ENCODE measurements at regions not wholly inside any gene's neighbourhood (a gene's known extent, or its start where the extent isn't known, plus 50 kb on each side); places are given as distances from the start of the nearest gene placed in this dataset.

- no peak for DNase-seq (ENCODE audit: low read depth)
Observed at GRCh38 chr16:86800894-86801293, 222.5 kb downstream of the FOXL1 start.

- no peak for DNase-seq (ENCODE audit: low read depth)
Observed at GRCh38 chr16:86802013-86802412, 223.7 kb downstream of the FOXL1 start.

GRCh38 chr16:86805188-86805587 lies 226.8 kb downstream of the FOXL1 start:
- no peak for DNase-seq (ENCODE audit: low read depth)

GRCh38 chr16:86806181-86806837 lies 228.0 kb downstream of the FOXL1 start:
- no peak for DNase-seq (ENCODE audit: low read depth)

- DNase-seq (ENCODE audit: low read depth): no peak
Observed at GRCh38 chr16:86806838-86807351, 228.5 kb downstream of the FOXL1 start.

GRCh38 chr16:86808863-86809444 lies 230.6 kb downstream of the FOXL1 start:
- DNase-seq (ENCODE audit: low read depth): no peak

- DNase-seq (ENCODE audit: low read depth): no peak
Observed at GRCh38 chr16:86809458-86809955, 231.2 kb downstream of the FOXL1 start.

GRCh38 chr16:86810062-86810461 lies 231.7 kb downstream of the FOXL1 start:
- DNase-seq (ENCODE audit: low read depth): no peak

- no peak for DNase-seq (ENCODE audit: low read depth)
Observed at GRCh38 chr16:86812363-86812970, 234.1 kb downstream of the FOXL1 start.

- no peak for DNase-seq (ENCODE audit: low read depth)
Observed at GRCh38 chr16:86814256-86814655, 235.9 kb downstream of the FOXL1 start.

- no peak for DNase-seq (ENCODE audit: low read depth)
Observed at GRCh38 chr16:86816930-86817625, 238.7 kb downstream of the FOXL1 start.

GRCh38 chr16:86818671-86819532 lies 240.6 kb downstream of the FOXL1 start:
- DNase-seq (ENCODE audit: low read depth): no peak

GRCh38 chr16:86819533-86819892 lies 241.2 kb downstream of the FOXL1 start:
- DNase-seq (ENCODE audit: low read depth): no peak

GRCh38 chr16:86821895-86822294 lies 243.5 kb downstream of the FOXL1 start:
- DNase-seq (ENCODE audit: low read depth): no peak

GRCh38 chr16:86823125-86823524 lies 244.8 kb downstream of the FOXL1 start:
- no peak for DNase-seq (ENCODE audit: low read depth)

GRCh38 chr16:86823888-86824671 lies 245.7 kb downstream of the FOXL1 start:
- DNase-seq (ENCODE audit: low read depth): no peak

GRCh38 chr16:86824751-86825296 lies 246.5 kb downstream of the FOXL1 start:
- no peak for DNase-seq (ENCODE audit: low read depth)

GRCh38 chr16:86825631-86826030 lies 247.3 kb downstream of the FOXL1 start:
- DNase-seq (ENCODE audit: low read depth): no peak

GRCh38 chr16:86826941-86827340 lies 248.6 kb downstream of the FOXL1 start:
- DNase-seq (ENCODE audit: low read depth): no peak

GRCh38 chr16:86827521-86827920 lies 249.2 kb downstream of the FOXL1 start:
- DNase-seq (ENCODE audit: low read depth): no peak
